ENCODE measurements at regions not wholly inside any gene's neighbourhood (a gene's known extent, or its start where the extent isn't known, plus 50 kb on each side); places are given as distances from the start of the nearest gene placed in this dataset.

GRCh38 chr12:34298176-34298970 lies 276.1 kb downstream of the ALG10 start:
- H3K4me3 ChIP-seq (ENCODE audit: insufficient read length, low read depth), result no peak overlapping the region
- no peak for DNase-seq (ENCODE audit: low read depth, low spot score)
- no peaks in the 10 kb centered on the region for H3K36me3 ChIP-seq (ENCODE audit: insufficient read depth, insufficient read length, low read length)
- H3K4me1 ChIP-seq (ENCODE audit: insufficient read depth, insufficient read length), result no peaks in the 10 kb centered on the region
- H3K9ac ChIP-seq (ENCODE audit: insufficient read length, low read depth), result no peak overlapping the region
- peaks cover 14% of the 10 kb centered on the region for H3K27me3 ChIP-seq (ENCODE audit: insufficient read depth, insufficient read length)
- H3K9me3 ChIP-seq (ENCODE audit: insufficient read depth, low read length), result no peaks in the 10 kb centered on the region
- TF ChIP-seq ZNF274 (IDR thresholded peaks at IDR 0.05; ENCODE audit: low read depth, low read length) (no peak), YY1 (IDR thresholded peaks at IDR 0.05; ENCODE audit: insufficient read depth, insufficient read length) (no peak), SUZ12 (IDR thresholded peaks at IDR 0.05; ENCODE audit: extremely low read depth, insufficient read depth, insufficient read length) (no peak)

DNA sequence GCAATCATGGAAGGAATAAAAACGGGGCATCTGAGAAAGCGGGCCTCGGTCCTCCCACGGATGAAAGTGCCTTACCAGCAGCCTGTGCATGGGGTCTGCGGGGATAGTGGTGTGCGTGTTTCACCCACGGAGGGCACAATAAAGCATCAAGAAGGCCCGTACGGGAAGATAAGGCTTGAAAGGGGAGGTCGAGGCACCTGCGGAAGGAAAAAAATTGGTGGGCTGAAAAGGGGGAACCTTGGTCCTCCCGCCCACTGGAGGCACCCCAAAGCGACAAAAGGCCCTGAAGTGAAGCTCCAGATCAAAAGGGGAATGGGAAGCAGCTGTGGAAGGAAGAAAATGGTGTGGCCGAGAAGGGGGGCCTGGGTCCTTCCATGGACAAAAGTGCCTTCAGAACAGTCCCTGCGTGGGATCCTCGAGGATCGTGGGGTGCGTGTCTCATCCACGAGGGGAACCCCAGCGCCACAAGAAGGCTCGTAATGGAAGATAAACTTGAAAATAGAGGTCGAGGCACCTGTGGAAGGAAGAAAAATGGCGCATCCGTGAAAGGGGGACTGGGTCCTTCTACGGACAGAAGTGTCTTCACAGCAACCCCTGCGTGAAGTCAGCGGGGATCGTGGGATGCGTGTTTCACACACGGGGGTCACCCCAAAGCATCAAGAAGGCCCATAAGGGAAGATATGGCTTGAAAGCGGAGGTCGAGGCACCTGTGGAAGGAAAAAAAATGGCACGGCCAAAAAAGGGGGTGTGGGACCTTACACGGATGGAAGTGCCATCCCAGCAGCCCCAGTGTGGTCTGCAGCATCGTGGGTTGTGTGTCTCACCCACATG lies 276.9 kb downstream of the ALG10 start:
- Histone ChIP-seq H3K9ac (ENCODE audit: insufficient read length, low read depth) (no peak overlapping the region), H3K9me3 (ENCODE audit: insufficient read depth, low read length) (no peaks in the 10 kb centered on the region), H3K4me1 (ENCODE audit: insufficient read depth, insufficient read length) (no peaks in the 10 kb centered on the region), H3K36me3 (ENCODE audit: insufficient read depth, insufficient read length, low read length) (no peaks in the 10 kb centered on the region), H3K4me3 (ENCODE audit: insufficient read length, low read depth) (no peak overlapping the region), H3K27me3 (ENCODE audit: insufficient read depth, insufficient read length) (peaks cover 14% of the 10 kb centered on the region)
- no peak for DNase-seq (ENCODE audit: low read depth, low spot score)
- TF ChIP-seq YY1 (IDR thresholded peaks at IDR 0.05; ENCODE audit: insufficient read depth, insufficient read length) (no peak), SUZ12 (IDR thresholded peaks at IDR 0.05; ENCODE audit: extremely low read depth, insufficient read depth, insufficient read length) (no peak), ZNF274 (IDR thresholded peaks at IDR 0.05; ENCODE audit: low read depth, low read length) (no peak)

- TF ChIP-seq YY1 (IDR thresholded peaks at IDR 0.05; ENCODE audit: insufficient read depth, insufficient read length), result no peak
- no peak for TF ChIP-seq ZNF274 (IDR thresholded peaks at IDR 0.05; ENCODE audit: low read depth, low read length)
- TF ChIP-seq SUZ12 (IDR thresholded peaks at IDR 0.05; ENCODE audit: extremely low read depth, insufficient read depth, insufficient read length), result no peak
- H3K9ac ChIP-seq (ENCODE audit: insufficient read length, low read depth), result no peak overlapping the region
- no peak overlapping the region for H3K4me3 ChIP-seq (ENCODE audit: insufficient read length, low read depth)
- no peaks in the 10 kb centered on the region for H3K4me1 ChIP-seq (ENCODE audit: insufficient read depth, insufficient read length)
- no peak for DNase-seq (ENCODE audit: low read depth, low spot score)
- H3K9me3 ChIP-seq (ENCODE audit: insufficient read depth, low read length), result no peaks in the 10 kb centered on the region
- H3K36me3 ChIP-seq (ENCODE audit: insufficient read depth, insufficient read length, low read length), result no peaks in the 10 kb centered on the region
- peaks cover 15% of the 10 kb centered on the region for H3K27me3 ChIP-seq (ENCODE audit: insufficient read depth, insufficient read length)
Observed at GRCh38 chr12:34299802-34300193, 277.5 kb downstream of the ALG10 start.

DNA sequence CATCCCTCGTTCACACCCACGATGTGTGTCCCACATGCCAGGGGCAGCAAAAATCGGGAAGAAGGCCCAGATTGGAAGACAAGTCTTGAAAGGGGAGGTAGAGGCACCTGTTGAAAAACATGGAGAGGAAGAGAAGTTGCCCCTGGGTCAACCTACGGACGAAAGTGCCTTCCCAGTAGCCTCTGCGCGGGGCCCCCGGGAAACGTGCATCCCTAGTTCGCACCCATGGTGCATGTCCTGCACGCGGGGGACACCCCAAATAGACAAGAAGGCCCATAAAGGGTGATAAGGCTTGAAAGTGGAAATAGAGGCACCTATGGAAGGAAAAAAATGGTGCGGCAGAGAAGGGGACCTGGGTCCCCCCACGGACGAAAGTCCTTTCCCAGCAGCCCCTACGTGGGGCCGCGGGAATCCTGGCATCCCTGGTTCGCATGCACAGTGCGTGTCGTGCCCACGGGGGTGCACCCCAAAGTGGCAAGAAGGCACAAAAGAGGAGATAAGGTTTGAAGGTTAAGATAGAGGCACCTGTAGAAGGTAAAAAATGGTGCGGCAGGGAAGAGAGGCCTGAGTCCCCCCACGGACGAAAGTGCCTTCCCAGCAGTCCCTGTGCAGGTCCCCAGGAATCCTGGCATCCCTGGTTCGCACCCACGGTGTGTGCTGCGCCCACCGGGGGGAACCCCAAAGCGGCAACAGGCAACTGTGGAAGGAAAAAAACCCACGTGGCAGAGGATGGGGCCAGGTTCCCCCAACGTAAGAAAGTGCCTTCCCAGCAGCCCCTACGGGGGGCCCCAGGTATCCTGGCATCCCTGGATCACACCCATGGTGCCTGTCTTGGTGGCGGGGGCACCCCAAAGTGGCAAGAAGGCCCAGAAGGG lies 278.3 kb downstream of the ALG10 start:
- Histone ChIP-seq H3K9ac (ENCODE audit: insufficient read length, low read depth) (no peak overlapping the region), H3K9me3 (ENCODE audit: insufficient read depth, low read length) (no peaks in the 10 kb centered on the region), H3K36me3 (ENCODE audit: insufficient read depth, insufficient read length, low read length) (no peaks in the 10 kb centered on the region), H3K27me3 (ENCODE audit: insufficient read depth, insufficient read length) (peaks cover 19% of the 10 kb centered on the region), H3K4me3 (ENCODE audit: insufficient read length, low read depth) (no peak overlapping the region), H3K4me1 (ENCODE audit: insufficient read depth, insufficient read length) (no peaks in the 10 kb centered on the region)
- TF ChIP-seq ZNF274 (IDR thresholded peaks at IDR 0.05; ENCODE audit: low read depth, low read length) (no peak), SUZ12 (IDR thresholded peaks at IDR 0.05; ENCODE audit: extremely low read depth, insufficient read depth, insufficient read length) (no peak), YY1 (IDR thresholded peaks at IDR 0.05; ENCODE audit: insufficient read depth, insufficient read length) (no peak)
- DNase-seq (ENCODE audit: low read depth, low spot score), result no peak

DNA sequence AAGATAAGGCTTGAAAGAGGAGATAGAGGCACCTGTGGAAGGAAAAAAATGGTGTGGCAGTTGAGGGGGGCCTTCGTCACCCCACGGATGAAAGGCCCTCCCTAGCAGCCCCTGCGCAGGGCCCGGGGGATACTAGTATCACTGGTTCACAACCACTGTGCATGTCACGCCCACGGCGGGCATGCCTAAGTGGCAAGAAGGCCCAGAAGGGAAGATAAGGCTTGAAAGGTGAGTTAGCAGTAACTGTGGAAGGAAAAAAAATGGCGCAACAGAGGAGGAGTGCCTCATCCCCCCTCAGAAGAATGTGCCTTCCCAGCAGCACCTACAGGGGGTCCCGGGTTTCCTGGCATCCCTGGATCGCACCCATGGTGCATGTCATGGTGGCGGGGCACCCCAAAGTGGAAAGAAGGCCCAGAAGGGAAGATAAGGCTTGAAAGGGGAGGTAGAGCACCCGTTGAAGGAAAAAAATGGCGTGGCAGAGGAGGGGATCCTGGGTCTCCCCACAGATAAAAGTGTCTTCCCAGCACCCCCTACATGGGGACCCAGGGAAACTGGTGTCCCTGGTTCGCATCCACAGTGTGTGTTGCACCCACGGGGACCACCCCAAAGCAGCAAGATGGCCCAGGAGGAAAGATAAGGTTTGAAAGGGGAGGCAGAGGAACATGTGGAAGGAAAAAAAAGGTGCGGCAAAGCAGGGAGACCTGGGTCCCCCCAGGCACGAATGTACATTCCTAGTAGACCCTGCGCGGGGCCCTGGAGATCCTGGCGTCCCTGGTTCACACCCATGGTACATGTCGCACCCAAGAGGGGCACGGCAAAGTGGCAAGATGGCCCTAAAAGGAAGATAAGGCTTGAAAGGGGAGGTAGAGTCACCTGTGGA lies 279.2 kb downstream of the ALG10 start:
- DNase-seq (ENCODE audit: low read depth, low spot score), result no peak
- no peaks in the 10 kb centered on the region for H3K36me3 ChIP-seq (ENCODE audit: insufficient read depth, insufficient read length, low read length)
- no peaks in the 10 kb centered on the region for H3K9me3 ChIP-seq (ENCODE audit: insufficient read depth, low read length)
- no peaks in the 10 kb centered on the region for H3K4me1 ChIP-seq (ENCODE audit: insufficient read depth, insufficient read length)
- H3K27me3 ChIP-seq (ENCODE audit: insufficient read depth, insufficient read length), result peaks cover 19% of the 10 kb centered on the region
- H3K9ac ChIP-seq (ENCODE audit: insufficient read length, low read depth), result no peak overlapping the region
- TF ChIP-seq SUZ12 (IDR thresholded peaks at IDR 0.05; ENCODE audit: extremely low read depth, insufficient read depth, insufficient read length) (no peak), YY1 (IDR thresholded peaks at IDR 0.05; ENCODE audit: insufficient read depth, insufficient read length) (no peak), ZNF274 (IDR thresholded peaks at IDR 0.05; ENCODE audit: low read depth, low read length) (no peak)
- no peak overlapping the region for H3K4me3 ChIP-seq (ENCODE audit: insufficient read length, low read depth)

- peaks cover 19% of the 10 kb centered on the region for H3K27me3 ChIP-seq (ENCODE audit: insufficient read depth, insufficient read length)
- TF ChIP-seq YY1 (IDR thresholded peaks at IDR 0.05; ENCODE audit: insufficient read depth, insufficient read length) (no peak), ZNF274 (IDR thresholded peaks at IDR 0.05; ENCODE audit: low read depth, low read length) (no peak), SUZ12 (IDR thresholded peaks at IDR 0.05; ENCODE audit: extremely low read depth, insufficient read depth, insufficient read length) (no peak)
- no peaks in the 10 kb centered on the region for H3K9me3 ChIP-seq (ENCODE audit: insufficient read depth, low read length)
Observed at GRCh38 chr12:34302131-34302885, 280.0 kb downstream of the ALG10 start.

More at GRCh38 chr12:34302131-34302885, 280.0 kb downstream of the ALG10 start:
- no peaks in the 10 kb centered on the region for H3K4me1 ChIP-seq (ENCODE audit: insufficient read depth, insufficient read length)
- no peak overlapping the region for H3K4me3 ChIP-seq (ENCODE audit: insufficient read length, low read depth)
- H3K36me3 ChIP-seq (ENCODE audit: insufficient read depth, insufficient read length, low read length), result no peaks in the 10 kb centered on the region
- no peak for DNase-seq (ENCODE audit: low read depth, low spot score)
- no peak overlapping the region for H3K9ac ChIP-seq (ENCODE audit: insufficient read length, low read depth)
